ENCODE measurements at regions not wholly inside any gene's neighbourhood (a gene's known extent, or its start where the extent isn't known, plus 50 kb on each side); places are given as distances from the start of the nearest gene placed in this dataset.

- H3K4me3 ChIP-seq (ENCODE audit: low read depth, low read length): no peak overlapping the region
- no peak for TF ChIP-seq CTCF (IDR thresholded peaks at IDR 0.05; ENCODE audit: borderline replicate concordance, insufficient read depth, low read depth, low read length)
Observed at GRCh38 chr7:10803720-10804119, 170.0 kb upstream of the PHF14 start.

GRCh38 chr7:10804770-10805169 lies 168.9 kb upstream of the PHF14 start:
- no peak overlapping the region for H3K4me3 ChIP-seq (ENCODE audit: low read depth, low read length)
- TF ChIP-seq CTCF (IDR thresholded peaks at IDR 0.05; ENCODE audit: borderline replicate concordance, insufficient read depth, low read depth, low read length): no peak

- no peak overlapping the region for H3K4me3 ChIP-seq (ENCODE audit: low read depth, low read length)
- TF ChIP-seq CTCF (IDR thresholded peaks at IDR 0.05; ENCODE audit: borderline replicate concordance, insufficient read depth, low read depth, low read length): no peak
Observed at GRCh38 chr7:10815546-10815945, 158.1 kb upstream of the PHF14 start.

GRCh38 chr7:10821156-10821555 lies 152.5 kb upstream of the PHF14 start:
- no peak for TF ChIP-seq CTCF (IDR thresholded peaks at IDR 0.05; ENCODE audit: borderline replicate concordance, insufficient read depth, low read depth, low read length)
- H3K4me3 ChIP-seq (ENCODE audit: low read depth, low read length): no peak overlapping the region

- no peak for TF ChIP-seq CTCF (IDR thresholded peaks at IDR 0.05; ENCODE audit: borderline replicate concordance, insufficient read depth, low read depth, low read length)
- no peak overlapping the region for H3K4me3 ChIP-seq (ENCODE audit: low read depth, low read length)
Observed at GRCh38 chr7:10824154-10824553, 149.5 kb upstream of the PHF14 start.

- no peak overlapping the region for H3K4me3 ChIP-seq (ENCODE audit: low read depth, low read length)
- no peak for TF ChIP-seq CTCF (IDR thresholded peaks at IDR 0.05; ENCODE audit: borderline replicate concordance, insufficient read depth, low read depth, low read length)
Observed at GRCh38 chr7:10838228-10838627, 135.4 kb upstream of the PHF14 start.

- no peak for TF ChIP-seq CTCF (IDR thresholded peaks at IDR 0.05; ENCODE audit: borderline replicate concordance, insufficient read depth, low read depth, low read length)
- H3K4me3 ChIP-seq (ENCODE audit: low read depth, low read length): no peak overlapping the region
Observed at GRCh38 chr7:10845225-10845624, 128.4 kb upstream of the PHF14 start.
